ENCODE measurements at regions not wholly inside any gene's neighbourhood (a gene's known extent, or its start where the extent isn't known, plus 50 kb on each side); places are given as distances from the start of the nearest gene placed in this dataset.
A peak's percentile ranks its signal among the peaks of the same experiment; 100 is the strongest.

DNA sequence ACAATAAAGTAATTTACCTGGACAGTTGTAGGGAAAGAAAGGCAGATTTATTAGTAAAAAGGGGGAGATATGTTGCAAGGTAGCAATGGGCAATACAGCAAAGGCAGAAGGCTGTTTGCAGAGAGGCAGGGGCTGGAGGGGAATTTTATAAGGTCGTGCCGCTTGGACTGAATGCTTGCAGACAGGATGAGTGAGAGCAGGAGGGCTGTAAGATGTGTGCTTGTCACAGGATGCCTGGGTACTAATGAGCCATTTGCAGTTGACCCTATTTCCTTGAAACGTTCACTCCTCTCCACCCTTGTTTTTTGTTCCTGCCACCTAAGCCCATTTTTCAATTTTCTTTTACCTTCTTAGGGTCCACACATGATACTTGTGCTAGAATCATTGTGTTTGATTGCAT, 214.7 kb downstream of the TRAM1L1 start:
- DNase-seq = no peak

DNA sequence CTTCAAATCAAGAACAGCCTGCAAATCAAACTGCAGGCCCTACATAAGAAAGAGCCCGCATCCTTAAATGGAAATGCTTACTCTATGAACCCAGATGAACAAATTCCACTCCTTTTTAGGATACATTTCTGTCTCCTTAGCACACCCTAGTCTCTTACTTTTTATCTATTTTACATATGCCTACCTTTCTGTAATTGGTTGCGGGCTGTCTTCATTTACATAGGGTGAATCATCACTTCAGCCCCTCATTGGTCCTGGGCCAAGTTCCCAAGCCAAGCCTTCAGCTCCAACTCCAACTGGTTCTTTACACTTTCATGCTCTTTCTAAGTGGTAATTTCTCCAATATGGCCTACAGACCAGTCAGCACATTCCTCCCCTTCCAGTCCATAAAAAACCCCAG, 219.3 kb downstream of the TRAM1L1 start:
- no peak for DNase-seq

DNA sequence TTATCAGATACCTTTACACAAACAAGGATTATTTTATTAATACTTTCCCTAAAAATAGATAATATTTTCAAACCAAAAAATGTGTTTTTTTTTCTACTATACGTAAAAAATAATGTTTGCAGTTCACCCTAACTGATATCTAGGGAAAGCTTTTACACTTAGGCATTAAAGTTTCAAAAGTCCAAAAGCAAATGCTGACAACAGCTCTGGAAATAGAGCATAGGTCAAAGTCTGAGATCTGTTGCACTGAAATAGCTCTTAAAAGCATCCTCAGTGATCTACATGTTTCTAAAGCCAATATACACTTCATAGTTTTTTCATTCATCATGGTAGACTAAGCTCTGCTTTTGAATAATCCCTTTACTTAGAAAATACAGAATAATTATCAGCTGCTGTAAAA, 222.8 kb downstream of the TRAM1L1 start:
- DNase-seq = no peak

DNA sequence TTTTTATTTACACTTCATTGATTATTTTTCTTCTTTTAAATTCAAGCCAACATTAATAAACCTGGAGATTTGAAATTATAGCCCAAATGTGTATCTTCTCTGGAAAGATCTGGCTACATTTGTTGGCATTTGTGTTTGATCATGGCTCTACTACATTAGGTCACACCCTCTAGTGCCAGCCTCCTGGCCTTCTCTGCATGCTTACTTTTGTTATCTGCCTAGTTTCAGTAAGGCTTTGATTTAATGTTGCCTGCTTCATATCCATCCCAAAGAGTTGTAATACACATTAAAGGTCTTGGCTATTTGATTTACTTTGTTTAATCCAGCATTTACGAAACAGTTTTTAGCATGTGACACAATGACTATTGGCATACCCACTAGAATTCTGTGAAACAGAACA, 224.5 kb downstream of the TRAM1L1 start:
- no peak for DNase-seq

DNA sequence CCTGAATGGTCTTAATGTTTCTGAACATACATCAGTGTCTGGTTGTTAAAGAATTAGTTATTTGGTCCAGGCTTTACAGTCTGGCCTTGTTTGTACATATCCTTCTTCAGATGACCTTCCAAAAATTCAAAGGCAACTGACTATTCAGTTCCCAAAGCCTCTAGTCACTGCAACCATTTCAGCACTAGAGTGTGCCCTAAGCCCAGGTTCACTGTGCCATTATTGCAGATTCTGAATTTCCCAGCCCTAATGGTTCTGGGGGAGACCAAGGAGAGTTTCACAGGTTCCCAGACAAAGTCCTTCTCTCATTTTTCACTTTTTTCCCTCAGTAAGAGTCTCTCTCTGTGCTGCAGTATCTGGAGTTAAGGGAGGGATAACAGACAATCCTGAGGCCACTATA, 235.8 kb downstream of the TRAM1L1 start:
- DNase-seq = no peak

DNA sequence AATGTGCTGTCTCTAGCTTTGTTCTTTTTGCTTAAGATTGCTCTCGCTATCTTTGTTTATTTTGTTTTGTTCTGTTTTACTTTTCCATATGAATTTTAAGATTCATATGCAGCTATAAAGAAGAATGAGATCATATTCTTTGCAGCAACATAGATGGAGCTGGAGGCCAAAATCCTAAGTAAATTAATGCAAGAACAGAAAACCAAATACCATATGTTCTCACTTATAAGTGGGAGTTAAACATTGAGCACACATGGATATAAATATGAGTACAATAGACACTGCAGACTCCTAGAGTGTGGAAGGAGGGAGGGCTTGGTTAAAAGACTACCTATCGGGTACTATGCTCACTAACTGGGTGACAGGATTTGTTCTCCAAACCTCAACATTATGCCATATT, 237.8 kb downstream of the TRAM1L1 start:
- no peak for DNase-seq

DNA sequence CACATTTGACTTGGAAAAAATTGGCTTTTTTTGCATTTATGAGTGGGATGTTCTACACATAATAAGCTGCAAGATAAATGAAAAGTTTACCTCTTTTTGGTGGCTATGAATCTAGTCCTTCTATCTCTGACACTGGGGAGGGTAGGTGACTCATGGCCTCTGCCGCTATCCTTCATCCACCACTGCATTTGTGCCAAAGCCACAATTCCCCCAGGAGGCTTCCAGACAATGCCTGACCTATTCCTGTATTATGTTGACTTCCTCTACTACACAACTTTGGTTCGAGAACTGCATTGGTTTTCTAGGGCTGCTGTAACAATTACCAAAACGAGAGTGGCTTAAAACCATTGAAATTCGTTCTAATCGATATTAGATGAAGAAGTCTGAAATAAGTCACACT, 245.6 kb downstream of the TRAM1L1 start:
- no peak for DNase-seq

DNA sequence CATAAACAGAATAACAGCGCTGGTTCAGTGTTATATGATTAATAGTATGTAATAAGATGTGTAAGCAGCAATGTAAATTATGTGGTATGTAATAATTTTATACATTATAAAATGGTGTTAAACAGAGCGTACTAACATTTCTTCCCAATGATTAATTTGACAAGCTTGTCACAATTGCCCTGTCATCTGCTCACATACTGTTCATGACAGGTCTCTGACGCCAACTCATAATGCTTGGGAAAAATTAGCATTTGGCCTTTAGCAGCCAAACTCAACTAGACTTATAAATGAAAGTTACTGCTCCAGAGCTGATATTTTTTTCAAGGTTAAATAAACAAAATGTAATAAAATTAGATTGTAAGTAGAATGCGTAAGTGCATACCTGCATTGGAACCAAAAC, 246.8 kb downstream of the TRAM1L1 start:
- no peak for DNase-seq

DNA sequence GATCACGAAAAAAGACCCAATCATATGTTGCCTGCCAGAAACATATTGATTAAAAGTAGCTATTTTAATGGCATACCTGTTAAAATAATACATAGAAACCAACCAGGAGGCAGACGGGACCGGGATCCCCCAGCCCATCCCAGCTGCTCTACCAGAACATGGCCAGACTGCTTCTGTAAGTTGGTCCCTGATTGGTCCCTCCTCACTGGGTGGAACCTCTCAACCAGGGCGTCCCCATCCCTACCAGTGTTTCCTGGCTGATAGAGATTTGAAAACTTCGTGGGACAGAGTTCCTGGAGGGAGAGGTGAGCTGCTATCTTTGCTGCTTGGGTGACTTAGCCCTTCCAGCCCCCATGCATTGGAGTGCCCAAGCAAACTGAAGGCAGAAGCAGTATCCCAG, 256.2 kb downstream of the TRAM1L1 start:
- no peak for DNase-seq

DNA sequence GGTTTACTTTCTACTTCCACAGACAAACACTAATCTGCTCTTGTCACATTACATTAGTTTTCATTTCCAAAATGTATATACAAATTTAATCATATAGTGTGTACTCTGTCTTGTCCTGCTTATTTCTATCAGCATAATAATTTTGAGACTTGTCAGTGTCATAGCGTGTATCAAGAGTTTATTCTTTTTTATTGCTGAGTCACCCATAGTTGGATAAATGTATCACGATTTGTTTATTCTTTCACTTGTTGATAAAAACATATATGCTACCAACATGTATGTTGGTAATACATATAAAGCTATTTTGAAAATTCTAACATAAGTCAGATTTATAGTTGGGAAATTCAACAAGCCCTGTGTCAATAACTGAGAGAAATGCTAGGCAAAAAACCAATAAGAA, 261.2 kb downstream of the TRAM1L1 start:
- DNase-seq = no peak

DNA sequence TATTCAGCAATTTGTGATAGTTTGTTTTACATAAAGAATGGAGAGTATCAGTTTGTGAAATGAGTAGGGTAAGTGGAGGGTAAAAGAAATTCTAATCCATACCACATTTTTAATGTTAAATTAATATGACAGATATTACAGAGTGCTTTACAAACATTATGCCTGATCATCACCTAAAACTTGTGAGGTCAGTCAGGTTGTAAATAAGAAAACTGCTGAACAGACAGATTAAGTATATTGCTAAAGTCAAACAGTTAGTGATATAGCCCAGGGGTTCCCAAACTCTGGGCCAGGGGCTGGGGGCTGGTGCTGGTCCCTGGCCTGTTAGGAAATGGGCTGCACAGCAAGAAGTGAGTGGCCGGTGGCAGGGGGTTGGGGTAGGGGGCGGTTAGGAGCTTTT, 273.6 kb downstream of the TRAM1L1 start:
- no peak for DNase-seq

DNA sequence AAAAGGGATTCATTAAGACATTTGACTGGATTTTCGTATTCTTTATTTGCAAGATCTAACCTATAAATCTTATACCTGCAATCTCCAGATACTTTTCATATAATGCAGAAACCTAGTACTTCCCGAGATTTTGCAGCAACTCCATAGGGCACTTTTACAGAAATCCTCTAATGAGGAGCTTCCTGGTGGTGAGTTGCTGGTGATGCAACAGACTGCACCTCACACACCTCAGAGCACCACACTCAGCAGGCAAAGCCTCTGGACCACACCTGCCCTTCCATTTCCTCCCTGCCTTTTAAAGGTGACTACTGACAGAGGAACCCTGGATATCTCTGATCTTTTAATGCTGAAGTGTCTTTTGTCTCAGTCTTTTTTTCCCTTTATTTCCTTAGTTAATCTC, 289.4 kb downstream of the TRAM1L1 start:
- no peak for DNase-seq

DNA sequence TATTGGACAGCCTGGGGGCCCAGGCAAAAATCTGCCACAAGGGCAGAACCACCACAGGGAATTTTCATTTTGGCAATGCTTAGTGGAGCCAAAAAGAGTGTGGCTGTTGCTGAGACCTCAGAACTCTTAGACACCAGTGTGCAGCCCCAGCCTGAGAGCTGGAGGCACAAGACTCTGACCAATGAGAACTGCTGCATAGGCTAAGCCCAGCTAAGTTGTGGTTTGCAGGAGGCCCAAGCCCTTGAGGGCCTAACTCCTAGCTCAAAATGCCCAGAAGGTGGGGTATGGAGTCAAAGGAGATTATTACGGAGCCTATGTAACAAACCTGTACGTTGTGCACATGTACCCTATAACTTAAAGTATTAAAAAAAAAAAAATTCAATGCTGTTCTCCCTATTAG, 296.7 kb downstream of the TRAM1L1 start:
- no peak for DNase-seq

DNA sequence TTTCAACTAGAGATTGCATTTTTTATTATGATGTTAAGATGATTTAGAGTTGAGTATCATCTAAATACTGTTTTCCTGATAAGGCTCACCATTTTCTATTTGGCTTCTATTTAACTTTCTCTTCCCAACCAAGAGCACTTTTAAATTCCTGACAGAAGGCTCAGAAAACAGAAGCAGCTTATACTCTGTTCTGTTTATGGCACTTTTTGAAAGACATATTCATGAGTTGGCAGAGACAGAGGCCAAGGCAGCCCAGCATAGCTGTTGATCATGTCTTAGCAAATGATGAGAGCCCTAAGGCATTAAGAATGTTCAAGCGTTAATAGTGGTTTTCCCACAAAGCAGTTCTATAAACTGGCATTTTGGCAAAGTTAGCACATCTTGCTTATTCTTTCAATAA, 330.3 kb downstream of the TRAM1L1 start:
- no peak for DNase-seq

DNA sequence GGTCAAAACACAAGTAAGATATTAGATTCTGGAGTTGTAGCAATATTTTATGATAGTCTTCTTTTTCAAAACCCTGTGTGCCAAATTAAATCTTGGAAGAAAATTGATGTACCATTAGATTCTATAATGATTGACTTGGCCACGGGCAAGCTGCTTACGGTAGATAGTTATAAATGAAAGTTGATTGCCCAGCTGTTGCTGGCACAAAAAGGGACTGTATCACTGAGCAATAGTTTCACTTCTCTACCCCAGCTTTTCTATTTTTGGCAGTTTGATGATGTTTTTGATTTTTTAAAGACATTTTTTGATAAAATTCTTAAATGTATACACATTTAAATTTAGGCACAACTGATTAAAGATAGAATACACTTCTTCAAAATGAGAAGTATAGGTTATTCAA, 333.3 kb downstream of the TRAM1L1 start:
- no peak for DNase-seq

DNA sequence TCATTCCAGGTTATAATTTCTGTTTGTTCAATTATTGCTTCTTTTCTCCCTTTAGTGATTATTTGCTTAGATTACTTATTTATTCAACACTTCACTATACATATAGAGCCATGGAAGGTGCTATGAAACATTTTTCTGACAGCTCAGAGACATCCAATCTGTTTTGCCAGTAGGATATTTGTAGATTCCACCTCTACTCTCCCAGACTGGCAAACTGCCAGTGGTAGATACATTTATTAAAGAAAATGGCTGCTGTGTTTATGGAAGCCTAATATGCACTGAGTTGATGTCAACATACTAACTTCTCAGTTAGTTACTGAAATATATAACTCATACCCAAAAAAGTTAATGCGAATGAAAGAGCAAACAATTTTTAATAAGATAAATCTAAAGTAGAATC, 348.6 kb downstream of the TRAM1L1 start:
- no peak for DNase-seq

DNA sequence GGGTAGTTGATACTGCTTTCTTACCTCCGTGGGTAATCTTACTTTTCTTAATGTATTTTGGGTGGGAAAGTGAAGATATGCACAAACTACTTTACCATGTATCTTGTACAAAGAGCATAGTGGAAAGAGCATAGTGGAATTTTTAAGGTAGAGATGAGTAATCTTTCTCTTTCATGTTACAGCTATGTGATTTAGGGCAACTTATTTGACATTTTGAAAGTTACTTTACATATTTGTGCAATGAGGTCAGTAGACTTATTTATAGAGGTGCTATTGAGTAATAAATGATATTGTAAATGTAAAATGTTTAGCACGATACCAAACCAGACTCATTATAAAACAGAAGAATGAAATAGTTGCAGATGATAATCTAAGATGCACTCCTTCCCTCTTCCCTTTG, 351.2 kb downstream of the TRAM1L1 start:
- no peak for DNase-seq

DNA sequence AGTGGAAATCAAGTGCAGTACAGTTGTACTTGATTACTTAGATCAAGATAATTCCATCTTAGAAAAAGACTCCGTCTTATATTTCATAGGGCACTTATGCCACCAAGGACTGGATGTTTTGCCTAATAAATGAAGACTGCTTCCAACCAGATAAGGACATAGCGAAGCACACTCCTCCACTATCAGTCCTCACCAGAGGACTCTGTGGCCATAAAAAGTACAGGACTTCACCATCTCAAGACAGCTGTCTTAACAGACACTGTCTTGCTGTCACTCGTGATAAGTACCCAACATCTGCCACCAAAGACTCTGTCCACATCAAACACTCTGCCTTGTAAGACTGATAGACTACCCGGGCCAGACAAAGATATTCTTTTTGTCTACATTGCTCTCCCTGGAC, 352.0 kb downstream of the TRAM1L1 start:
- no peak for DNase-seq

DNA sequence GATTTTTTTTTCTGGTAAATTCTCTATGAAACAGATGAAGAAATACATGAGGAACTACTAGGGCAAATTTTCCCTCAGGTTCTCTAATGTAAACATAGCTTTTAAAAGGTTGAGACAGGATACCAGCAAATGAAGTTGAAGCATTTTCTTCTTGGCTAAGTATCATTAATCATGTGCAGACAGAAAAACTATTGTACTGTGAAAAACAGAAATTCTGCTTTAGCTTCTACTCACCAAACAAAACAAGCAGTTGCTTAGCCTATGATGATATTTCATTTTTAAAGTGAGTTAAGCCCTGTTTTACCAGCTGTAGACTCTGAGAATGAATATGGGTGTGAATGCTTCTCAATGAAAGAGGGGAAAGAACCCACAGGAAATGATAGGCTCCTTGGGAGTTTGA, 358.9 kb downstream of the TRAM1L1 start:
- DNase-seq = no peak

DNA sequence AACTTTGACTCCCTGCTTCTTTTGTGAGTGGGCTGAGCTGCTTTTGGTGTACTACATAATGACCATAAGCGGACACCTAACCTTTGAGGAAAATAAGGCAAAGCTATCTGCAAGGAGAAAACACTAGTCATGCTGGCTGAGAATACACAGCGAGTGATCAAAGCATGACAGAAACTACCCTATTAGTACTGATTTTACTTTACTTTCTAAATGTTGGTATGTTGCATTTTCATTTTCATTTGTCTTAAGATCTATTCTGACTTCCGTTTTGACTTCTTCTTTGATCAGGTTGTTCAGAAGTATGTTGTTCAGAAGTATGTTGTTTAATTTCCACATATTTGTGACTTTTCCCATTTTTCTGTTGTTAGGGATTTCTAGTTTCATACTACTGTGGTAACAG, 361.1 kb downstream of the TRAM1L1 start:
- no peak for DNase-seq

DNA sequence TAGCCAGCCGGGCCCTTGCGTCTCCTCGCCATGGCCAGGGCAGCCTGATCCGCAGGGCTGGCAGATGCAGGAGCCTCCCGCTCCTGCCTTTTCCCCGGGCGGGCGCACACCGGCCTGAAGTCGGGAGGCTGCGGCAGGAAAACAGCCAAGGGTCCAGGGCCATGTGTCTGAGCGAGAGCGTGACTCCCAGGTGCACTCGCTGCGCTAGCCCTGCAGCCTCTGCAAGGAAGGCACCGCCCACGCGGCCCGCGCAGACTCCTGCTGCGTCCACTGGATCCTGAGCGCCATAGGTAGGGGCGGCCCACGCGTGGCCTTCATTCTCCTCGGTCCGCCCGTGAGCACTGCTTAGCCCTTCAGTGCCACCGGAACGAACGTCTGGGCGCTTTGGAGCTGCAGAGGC, 379.9 kb downstream of the TRAM1L1 start:
- DNase-seq = no peak

DNA sequence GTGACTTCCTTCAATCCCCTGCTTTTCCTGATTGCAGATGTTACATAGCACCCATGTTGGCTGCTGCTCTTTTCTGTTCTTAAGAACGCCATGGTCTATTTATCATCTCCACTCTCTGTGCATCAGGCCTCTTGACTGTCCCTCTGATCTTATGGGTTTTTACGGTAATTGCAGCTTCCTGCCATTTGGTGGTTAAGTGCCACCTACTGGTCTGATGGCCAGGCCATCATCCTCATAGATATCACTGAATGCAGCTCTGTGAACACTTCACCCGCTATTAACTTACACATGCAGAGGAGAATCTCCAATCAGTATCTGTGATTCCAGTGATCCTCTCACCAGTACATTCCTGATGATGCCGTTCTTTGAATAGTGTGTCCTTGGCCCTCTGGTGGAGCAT, 382.4 kb downstream of the TRAM1L1 start:
- DNase-seq = peak; percentile 2

DNA sequence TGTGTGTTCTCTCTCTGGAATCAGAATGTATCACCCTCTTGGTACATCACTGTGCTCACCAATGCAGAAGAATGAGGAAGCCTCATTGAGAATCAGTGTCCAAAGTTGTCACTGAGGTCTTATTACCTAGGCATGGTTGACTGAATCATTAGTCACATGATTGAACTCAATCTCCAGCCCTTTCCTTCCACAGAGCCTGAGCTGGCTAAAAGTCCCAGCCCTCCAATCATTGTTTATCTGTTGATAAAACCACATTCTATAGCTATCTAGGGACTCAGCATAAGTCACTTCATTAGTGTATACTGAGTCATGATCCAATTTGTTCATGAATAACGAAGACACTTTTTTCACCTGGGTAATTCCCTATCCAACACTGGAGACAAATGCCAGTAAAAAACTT, 396.8 kb downstream of the TRAM1L1 start:
- DNase-seq = no peak

DNA sequence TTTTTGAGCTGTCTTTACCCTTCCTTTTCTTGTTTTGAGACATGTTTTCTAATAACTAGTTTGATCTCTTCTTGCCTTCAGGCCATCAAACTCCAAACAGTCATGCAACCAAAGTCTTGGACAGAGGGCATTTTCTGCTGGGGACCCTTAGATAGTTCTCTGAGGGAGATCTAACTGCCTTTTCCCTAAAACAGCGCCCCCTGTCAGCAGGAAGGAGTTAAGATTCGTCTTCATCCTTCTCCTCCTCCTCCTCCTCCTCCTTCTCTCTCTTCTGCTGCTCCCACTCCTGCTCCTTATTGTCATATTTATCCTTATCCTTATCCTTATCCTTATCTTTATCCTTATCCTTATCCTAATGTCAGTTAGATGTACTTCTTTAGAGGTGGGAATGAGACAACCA, 417.2 kb downstream of the TRAM1L1 start:
- DNase-seq = no peak

DNA sequence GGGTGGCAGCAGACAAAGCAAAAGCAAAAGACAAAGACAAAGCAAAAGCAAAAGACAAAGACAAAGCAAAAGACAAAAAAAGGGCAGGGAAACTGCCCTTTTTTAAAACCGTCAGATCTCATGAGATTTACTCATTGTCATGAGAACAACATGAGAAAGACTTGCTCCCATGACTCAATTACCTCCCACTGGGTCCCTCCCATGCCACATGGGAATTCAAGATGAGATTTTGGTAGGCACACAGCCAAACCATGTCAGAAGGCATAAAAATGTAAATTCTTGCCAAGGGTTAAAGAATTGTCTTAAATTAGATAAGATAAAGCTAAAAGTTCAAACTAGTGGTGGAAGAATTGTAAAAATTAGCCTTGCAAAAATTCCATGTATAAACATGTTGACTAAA, 419.7 kb downstream of the TRAM1L1 start:
- no peak for DNase-seq

DNA sequence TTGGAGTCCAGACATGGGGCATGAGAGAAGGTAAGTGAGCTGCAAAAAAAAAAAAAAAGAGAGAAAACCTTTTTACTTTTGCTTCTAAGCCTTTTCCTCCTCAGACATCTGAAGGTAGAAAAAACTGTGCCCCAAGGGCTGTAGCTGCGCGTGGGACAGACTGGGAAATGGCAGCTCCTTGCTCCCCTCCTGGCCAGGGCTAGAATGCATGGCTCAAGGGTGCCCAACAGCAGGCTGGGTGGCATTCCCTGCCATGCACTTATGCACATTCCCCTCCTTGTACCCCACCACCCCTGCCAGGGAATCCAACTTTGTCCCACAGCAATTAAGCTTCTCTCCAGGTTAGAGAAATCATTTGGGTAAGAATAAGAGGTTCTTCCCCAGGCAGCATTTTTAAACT, 421.2 kb downstream of the TRAM1L1 start:
- no peak for DNase-seq

Measured in NCI-H526 treated with DMSO at 0.1 percent for 48 hours (cell line).